ENCODE measurements at regions not wholly inside any gene's neighbourhood (a gene's known extent, or its start where the extent isn't known, plus 50 kb on each side); places are given as distances from the start of the nearest gene placed in this dataset.
"Not testable (repeated sequence)": the region's sequence is repeated elsewhere in the genome, so short reads cannot be mapped to it uniquely, and the experiment has no call there.

- no peak for TF ChIP-seq CTCF (IDR thresholded peaks at IDR 0.05; ENCODE audit: insufficient read depth, low read length)
- no peak overlapping the region for H3K4me3 ChIP-seq (ENCODE audit: low read depth, low read length)
- DNase-seq (ENCODE audit: low read depth), result no peak
These were observed 82.1 kb upstream of the SIPA1L2 start for GRCh38 chr1:232711996-232712395.

GRCh38 chr1:232713785-232714184, 83.9 kb upstream of the SIPA1L2 start:
- no peak for TF ChIP-seq CTCF (IDR thresholded peaks at IDR 0.05; ENCODE audit: insufficient read depth, low read length)
- H3K4me3 ChIP-seq (ENCODE audit: low read depth, low read length), result no peak overlapping the region
- no peak for DNase-seq (ENCODE audit: low read depth)

GRCh38 chr1:232715154-232715553, 85.2 kb upstream of the SIPA1L2 start:
- DNase-seq (ENCODE audit: low read depth), result no peak
- TF ChIP-seq CTCF (IDR thresholded peaks at IDR 0.05; ENCODE audit: insufficient read depth, low read length), result no peak
- no peak overlapping the region for H3K4me3 ChIP-seq (ENCODE audit: low read depth, low read length)

GRCh38 chr1:232717911-232718310, 87.3 kb upstream of the MAP10 start:
- not testable (repeated sequence) for H3K4me3 ChIP-seq (ENCODE audit: low read depth, low read length); DNase-seq (ENCODE audit: low read depth)

- no peak overlapping the region for H3K4me3 ChIP-seq (ENCODE audit: low read depth, low read length)
- DNase-seq (ENCODE audit: low read depth), result no peak
- no peak for TF ChIP-seq CTCF (IDR thresholded peaks at IDR 0.05; ENCODE audit: insufficient read depth, low read length)
These were observed 86.0 kb upstream of the MAP10 start for GRCh38 chr1:232718928-232719927.

GRCh38 chr1:232722626-232723025, 82.6 kb upstream of the MAP10 start:
- no peak for TF ChIP-seq CTCF (IDR thresholded peaks at IDR 0.05; ENCODE audit: insufficient read depth, low read length)
- no peak overlapping the region for H3K4me3 ChIP-seq (ENCODE audit: low read depth, low read length)
- no peak for DNase-seq (ENCODE audit: low read depth)

- DNase-seq (ENCODE audit: low read depth), result no peak
- TF ChIP-seq CTCF (IDR thresholded peaks at IDR 0.05; ENCODE audit: insufficient read depth, low read length), result no peak
- no peak overlapping the region for H3K4me3 ChIP-seq (ENCODE audit: low read depth, low read length)
These were observed 79.7 kb upstream of the MAP10 start for GRCh38 chr1:232725305-232726047.

Data from fibroblast of the aortic adventitia (primary cell).